Cardiac muscle cell (in vitro differentiated cells and primary cell): ENCODE measurements at regions not wholly inside any gene's neighbourhood (a gene's known extent, or its start where the extent isn't known, plus 50 kb on each side); places are given as distances from the start of the nearest gene placed in this dataset.

Experiments used
- DNase-seq, 2 donors: peaks; one replicate each; pipeline versions ENCODE4 v3.0.0 to v3.0.0-alpha.2; 2010 to 2017; ENCODE audit warnings: low read depth in 1 of 2, low spot score in 1 of 2
- H3K27ac ChIP-seq: fragments of 200-600 bp; sonication (generic); 2 replicates; pipeline ENCODE4 v1.5.1; 2016
- H3K27me3 ChIP-seq: fragments of 200-600 bp; sonication (generic); 2 replicates; pipeline ENCODE4 v1.6.0; 2016; ENCODE audit warnings: control low read depth
- H3K36me3 ChIP-seq: fragments of 200-600 bp; sonication (generic); 2 replicates; pipeline ENCODE4 v1.5.1; 2016; ENCODE audit warnings: control low read depth
- H3K4me1 ChIP-seq: fragments of 200-600 bp; sonication (generic); 2 replicates; pipeline ENCODE4 v1.8.1; 2017; ENCODE audit warnings: low read depth, mild to moderate bottlenecking, mixed run types
- H3K4me3 ChIP-seq: fragments of 200-600 bp; sonication (generic); 2 replicates; pipeline ENCODE4 v1.5.1; 2016; ENCODE audit warnings: mild to moderate bottlenecking
- H3K9me3 ChIP-seq: fragments of 200-600 bp; sonication (generic); 2 replicates; pipeline ENCODE4 v1.5.1; 2017; ENCODE audit warnings: low read depth, mild to moderate bottlenecking, control low read depth
- TF ChIP-seq, protein P1 (sequence below): IDR thresholded peaks from 2 replicates; pipeline ENCODE4 v1.5.1; 2012; ENCODE audit warnings: low read depth, mild to moderate bottlenecking, low read length

DNA sequence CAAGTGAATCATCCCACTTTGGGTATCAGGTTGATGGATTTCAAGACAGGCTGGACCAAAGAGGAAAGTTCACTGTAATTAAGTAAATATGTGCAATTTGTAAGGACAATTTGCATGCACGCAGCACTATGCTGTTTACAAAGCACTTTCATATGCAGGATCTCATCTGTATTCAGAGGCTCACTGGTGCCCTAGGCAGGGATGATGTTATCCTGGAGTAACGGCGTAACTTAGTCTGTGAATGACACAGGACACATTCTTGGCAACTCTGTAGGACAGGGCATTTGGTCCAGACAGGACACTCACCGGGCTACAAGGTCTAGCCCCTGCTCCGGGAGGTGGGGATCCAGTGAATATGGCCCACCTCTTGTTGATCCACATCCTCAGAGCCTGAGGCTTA is 365.4 kb upstream of the DUSP10 start:
- no peak for DNase-seq
- TF ChIP-seq, protein P1, sequence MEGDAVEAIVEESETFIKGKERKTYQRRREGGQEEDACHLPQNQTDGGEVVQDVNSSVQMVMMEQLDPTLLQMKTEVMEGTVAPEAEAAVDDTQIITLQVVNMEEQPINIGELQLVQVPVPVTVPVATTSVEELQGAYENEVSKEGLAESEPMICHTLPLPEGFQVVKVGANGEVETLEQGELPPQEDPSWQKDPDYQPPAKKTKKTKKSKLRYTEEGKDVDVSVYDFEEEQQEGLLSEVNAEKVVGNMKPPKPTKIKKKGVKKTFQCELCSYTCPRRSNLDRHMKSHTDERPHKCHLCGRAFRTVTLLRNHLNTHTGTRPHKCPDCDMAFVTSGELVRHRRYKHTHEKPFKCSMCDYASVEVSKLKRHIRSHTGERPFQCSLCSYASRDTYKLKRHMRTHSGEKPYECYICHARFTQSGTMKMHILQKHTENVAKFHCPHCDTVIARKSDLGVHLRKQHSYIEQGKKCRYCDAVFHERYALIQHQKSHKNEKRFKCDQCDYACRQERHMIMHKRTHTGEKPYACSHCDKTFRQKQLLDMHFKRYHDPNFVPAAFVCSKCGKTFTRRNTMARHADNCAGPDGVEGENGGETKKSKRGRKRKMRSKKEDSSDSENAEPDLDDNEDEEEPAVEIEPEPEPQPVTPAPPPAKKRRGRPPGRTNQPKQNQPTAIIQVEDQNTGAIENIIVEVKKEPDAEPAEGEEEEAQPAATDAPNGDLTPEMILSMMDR: no peak
- H3K9me3 ChIP-seq: no peaks in the 10 kb centered on the region

DNA sequence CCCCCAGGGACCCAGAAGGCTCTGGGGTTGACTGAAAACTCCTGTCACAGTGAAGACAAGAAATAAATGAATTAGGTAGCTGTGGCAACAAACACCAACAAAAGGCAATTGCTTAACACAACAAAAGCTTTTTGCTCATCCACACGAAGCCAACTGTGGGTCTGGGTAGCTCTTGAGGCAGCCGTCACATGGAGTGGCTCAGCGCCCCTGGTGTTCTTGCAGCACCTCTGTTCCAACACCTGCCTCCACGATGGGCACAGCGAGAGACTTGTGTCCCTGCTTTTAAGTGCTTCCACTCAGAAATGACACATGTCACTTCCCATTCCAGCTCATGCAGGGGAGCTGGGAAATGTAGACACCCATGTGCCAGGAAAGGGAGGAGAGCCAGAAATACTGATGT is 364.5 kb upstream of the DUSP10 start:
- peaks cover 36% of the 10 kb centered on the region for H3K4me1 ChIP-seq
- no peak for DNase-seq
- TF ChIP-seq, protein P1: no peak
- no peak overlapping the region for H3K4me3 ChIP-seq
- H3K27me3 ChIP-seq: no peaks in the 10 kb centered on the region
- no peaks in the 10 kb centered on the region for H3K9me3 ChIP-seq
- H3K36me3 ChIP-seq: no peaks in the 10 kb centered on the region
- H3K27ac ChIP-seq: no peak overlapping the region

More for the DNA sequence above, 365.4 kb upstream of the DUSP10 start:
- Histone ChIP-seq H3K27ac (no peak overlapping the region), H3K36me3 (no peaks in the 10 kb centered on the region), H3K27me3 (no peaks in the 10 kb centered on the region), H3K4me1 (peaks cover 36% of the 10 kb centered on the region), H3K4me3 (no peak overlapping the region)

DNA sequence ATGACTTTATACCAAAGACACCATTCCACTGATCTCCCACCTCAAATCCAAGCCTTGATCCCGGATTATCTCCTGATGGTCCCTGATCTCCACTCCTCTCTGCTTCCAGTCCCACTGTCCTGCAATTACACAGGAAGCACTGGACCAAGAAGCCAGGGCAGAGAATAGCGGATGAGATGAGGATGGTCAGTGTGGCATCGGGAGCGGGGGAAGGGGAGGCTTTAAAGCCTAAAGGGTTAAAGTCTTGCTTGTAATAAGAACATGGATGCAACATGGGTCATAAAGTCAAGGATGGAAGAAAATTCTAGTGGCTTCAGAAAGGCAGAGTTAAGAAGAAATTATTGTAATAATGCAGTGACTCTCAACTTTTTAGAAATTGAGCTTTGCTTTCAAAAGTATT is 364.0 kb upstream of the DUSP10 start:
- Histone ChIP-seq H3K36me3 (no peaks in the 10 kb centered on the region), H3K4me3 (no peak overlapping the region), H3K27me3 (no peaks in the 10 kb centered on the region), H3K27ac (no peak overlapping the region), H3K4me1 (peaks cover 36% of the 10 kb centered on the region), H3K9me3 (no peaks in the 10 kb centered on the region)
- TF ChIP-seq, protein P1: no peak
- no peak for DNase-seq

DNA sequence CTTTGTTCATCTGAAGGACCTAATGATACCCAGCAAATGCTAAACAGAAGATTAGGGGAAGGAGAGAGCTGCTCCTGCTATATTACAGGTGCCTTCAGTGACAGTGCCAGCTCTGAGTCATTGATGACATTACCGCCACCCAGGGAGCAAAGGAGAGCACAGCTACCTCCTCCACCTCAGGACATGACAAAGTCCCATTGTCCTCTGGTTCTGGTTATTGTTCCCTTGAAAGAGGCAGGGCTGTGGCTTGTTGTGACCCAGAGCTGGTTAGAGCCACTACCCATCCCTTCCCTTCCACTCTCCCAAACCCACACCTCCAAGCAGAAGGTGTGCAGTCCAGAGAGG is 363.5 kb upstream of the DUSP10 start:
- TF ChIP-seq, protein P1: no peak
- DNase-seq: no peak
- H3K36me3 ChIP-seq: no peaks in the 10 kb centered on the region
- H3K27ac ChIP-seq: no peak overlapping the region
- no peak overlapping the region for H3K4me3 ChIP-seq
- H3K4me1 ChIP-seq: peaks cover 36% of the 10 kb centered on the region
- H3K27me3 ChIP-seq: no peaks in the 10 kb centered on the region
- H3K9me3 ChIP-seq: no peaks in the 10 kb centered on the region

DNA sequence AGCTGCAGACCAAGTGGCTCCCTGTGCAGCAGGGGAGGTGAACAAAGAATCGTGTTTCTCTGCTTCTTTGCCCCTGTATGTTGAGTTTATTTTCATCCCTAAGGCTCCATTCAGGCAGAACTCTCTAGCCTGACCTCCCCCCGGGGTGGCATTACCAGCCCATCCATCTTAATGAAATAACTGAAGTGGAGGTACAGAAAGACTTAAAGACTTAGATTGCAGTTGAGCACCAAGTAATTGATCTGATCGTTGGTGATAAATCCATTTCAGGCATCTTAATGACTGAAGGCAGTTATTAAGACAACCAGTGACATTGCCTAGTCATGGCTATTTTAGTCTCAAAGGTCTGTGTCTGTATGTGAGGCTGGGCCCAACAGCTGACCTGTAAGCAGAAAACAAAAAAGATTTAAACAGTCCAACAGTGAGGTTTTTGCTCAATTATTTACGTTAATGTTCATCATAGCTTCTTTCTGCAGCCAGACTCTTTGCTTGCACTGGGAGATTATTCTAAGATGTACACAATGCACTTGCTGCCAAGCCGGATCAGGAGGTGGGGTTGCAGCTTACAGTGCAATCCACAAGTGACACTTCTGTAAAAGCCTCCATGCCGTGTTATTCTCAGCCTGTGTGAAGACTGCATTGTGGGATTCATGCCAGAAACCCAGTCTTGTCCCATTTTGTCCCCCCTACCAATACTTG is 363.0 kb upstream of the DUSP10 start:
- TF ChIP-seq, protein P1: no peak
- Histone ChIP-seq H3K36me3 (no peaks in the 10 kb centered on the region), H3K4me3 (no peak overlapping the region), H3K27ac (no peak overlapping the region), H3K4me1 (peaks cover 36% of the 10 kb centered on the region), H3K9me3 (no peaks in the 10 kb centered on the region), H3K27me3 (no peaks in the 10 kb centered on the region)
- DNase-seq: no peak
